ENCODE measurements at regions not wholly inside any gene's neighbourhood (a gene's known extent, or its start where the extent isn't known, plus 50 kb on each side); places are given as distances from the start of the nearest gene placed in this dataset.
"Not testable (repeated sequence)": the region's sequence is repeated elsewhere in the genome, so short reads cannot be mapped to it uniquely, and the experiment has no call there.

GRCh38 chr2:17208511-17208910 lies 309.7 kb downstream of the RAD51AP2 start:
- no peaks in the 10 kb centered on the region for H3K36me3 Mint-ChIP-seq
- H3K27ac ChIP-seq (ENCODE audit: low read depth, low read length), result no peak overlapping the region
- H3K4me3 ChIP-seq (ENCODE audit: low read length), result no peak overlapping the region
- H3K36me3 ChIP-seq (ENCODE audit: control insufficient read depth in 2 of 3, insufficient read depth in 3 of 3, low read length in 3 of 3), result no peaks in the 10 kb centered on the region
- ChIA-PET CTCF (no interaction called here), POLR2A (no interaction called here)
- H3K4me1 Mint-ChIP-seq, result no peaks in the 10 kb centered on the region
- H3K27me3 ChIP-seq (ENCODE audit: control insufficient read depth in 2 of 2, insufficient read depth in 2 of 2, low read length in 2 of 2), result no peaks in the 10 kb centered on the region
- DNase-seq, result no peak
- ATAC-seq, result no peak
- no peak overlapping the region for H3K27ac Mint-ChIP-seq
- H3K27me3 Mint-ChIP-seq, result no peaks in the 10 kb centered on the region
- peaks cover 0 to 18% (median 4%) of the 10 kb centered on the region in 11 donors for H3K9me3 Mint-ChIP-seq
- intact Hi-C loops (cut with micrococcal nuclease), result no loop called here
- no peaks in the 10 kb centered on the region for H3K4me1 ChIP-seq (ENCODE audit: control insufficient read depth in 2 of 2, insufficient read depth in 2 of 2, low read length in 2 of 2)
- H3K9me3 ChIP-seq (ENCODE audit: control insufficient read depth in 2 of 3, low read length in 3 of 3), result no peaks in the 10 kb centered on the region
- H3K4me3 Mint-ChIP-seq, result no peak overlapping the region

GRCh38 chr2:17206771-17207170 lies 311.5 kb downstream of the RAD51AP2 start:
- no peaks in the 10 kb centered on the region for H3K4me1 ChIP-seq (ENCODE audit: control insufficient read depth in 2 of 2, insufficient read depth in 2 of 2, low read length in 2 of 2)
- no peaks in the 10 kb centered on the region for H3K27me3 Mint-ChIP-seq
- no peaks in the 10 kb centered on the region for H3K36me3 Mint-ChIP-seq
- H3K36me3 ChIP-seq (ENCODE audit: control insufficient read depth in 2 of 3, insufficient read depth in 3 of 3, low read length in 3 of 3), result no peaks in the 10 kb centered on the region
- ATAC-seq, result no peak
- no peak for DNase-seq
- intact Hi-C loops (cut with micrococcal nuclease), result no loop called here
- ChIA-PET CTCF (no interaction called here), POLR2A (no interaction called here)
- no peaks in the 10 kb centered on the region for H3K27me3 ChIP-seq (ENCODE audit: control insufficient read depth in 2 of 2, insufficient read depth in 2 of 2, low read length in 2 of 2)
- H3K4me1 Mint-ChIP-seq, result no peaks in the 10 kb centered on the region
- H3K4me3 ChIP-seq (ENCODE audit: low read length), result no peak overlapping the region
- H3K27ac ChIP-seq (ENCODE audit: low read depth, low read length), result no peak overlapping the region
- H3K9me3 Mint-ChIP-seq, result peaks cover 0 to 18% (median 4%) of the 10 kb centered on the region in 11 donors
- H3K9me3 ChIP-seq (ENCODE audit: control insufficient read depth in 2 of 3, low read length in 3 of 3), result no peaks in the 10 kb centered on the region
- no peak overlapping the region for H3K4me3 Mint-ChIP-seq
- H3K27ac Mint-ChIP-seq, result no peak overlapping the region

DNA sequence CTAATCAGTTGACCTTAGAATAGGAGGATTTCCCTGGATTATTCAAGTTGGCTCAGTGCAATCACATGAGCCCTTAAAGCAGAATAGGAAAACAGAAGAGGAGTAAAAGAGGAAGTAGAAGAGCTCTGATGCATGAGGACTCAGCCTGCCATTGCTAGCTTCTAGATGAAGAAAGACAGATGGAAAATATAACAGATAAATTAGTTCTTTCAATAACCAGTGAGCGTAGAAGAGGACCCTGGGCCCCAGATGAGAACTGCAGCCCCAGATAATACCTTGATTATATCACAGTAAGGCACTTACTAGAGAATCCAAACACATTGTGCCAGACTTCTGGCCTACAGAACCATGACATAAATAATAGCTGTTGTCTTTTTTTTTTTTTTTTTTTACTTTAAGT lies 314.0 kb downstream of the RAD51AP2 start:
- H3K36me3 ChIP-seq (ENCODE audit: control insufficient read depth in 2 of 3, insufficient read depth in 3 of 3, low read length in 3 of 3); H3K27ac ChIP-seq (ENCODE audit: low read depth, low read length); CTCF ChIA-PET; DNase-seq; ATAC-seq; intact Hi-C loops (cut with micrococcal nuclease); H3K27ac Mint-ChIP-seq; H3K4me1 ChIP-seq (ENCODE audit: control insufficient read depth in 2 of 2, insufficient read depth in 2 of 2, low read length in 2 of 2); H3K9me3 ChIP-seq (ENCODE audit: control insufficient read depth in 2 of 3, low read length in 3 of 3); H3K4me3 ChIP-seq (ENCODE audit: low read length); H3K36me3 Mint-ChIP-seq; H3K4me1 Mint-ChIP-seq; H3K27me3 Mint-ChIP-seq; H3K4me3 Mint-ChIP-seq; H3K27me3 ChIP-seq (ENCODE audit: control insufficient read depth in 2 of 2, insufficient read depth in 2 of 2, low read length in 2 of 2): not testable (repeated sequence)
- H3K9me3 Mint-ChIP-seq, result peaks cover 0 to 13% (median 4%) of the 10 kb centered on the region in 11 donors
- POLR2A ChIA-PET, result interaction anchor here (0.6 kb wide), 1 partner anchor 38 kb away, joined by 3 read pairs; no protein-coding TSS in a partner anchor

DNA sequence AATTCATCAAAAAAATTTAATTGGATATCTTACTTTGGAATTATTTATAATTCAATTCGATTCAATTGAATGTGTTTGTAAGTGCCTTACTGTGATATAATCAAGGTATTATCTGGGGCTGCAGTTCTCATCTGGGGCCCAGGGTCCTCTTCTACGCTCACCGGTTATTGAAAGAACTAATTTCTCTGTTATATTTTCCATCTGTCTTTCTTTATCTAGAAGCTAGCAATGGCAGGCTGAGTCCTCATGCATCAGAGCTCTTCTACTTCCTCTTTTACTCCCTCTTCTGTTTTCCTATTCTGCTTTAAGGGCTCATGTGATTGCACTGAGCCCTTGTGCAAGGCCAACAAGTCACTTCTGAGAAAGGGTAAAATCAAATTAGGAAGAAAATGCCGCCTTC lies 315.6 kb downstream of the RAD51AP2 start:
- H3K36me3 Mint-ChIP-seq; H3K27me3 Mint-ChIP-seq; H3K4me3 ChIP-seq (ENCODE audit: low read length); H3K9me3 Mint-ChIP-seq; H3K27ac Mint-ChIP-seq; DNase-seq; CTCF ChIA-PET; H3K4me3 Mint-ChIP-seq; H3K9me3 ChIP-seq (ENCODE audit: control insufficient read depth in 2 of 3, low read length in 3 of 3); ATAC-seq; POLR2A ChIA-PET; intact Hi-C loops (cut with micrococcal nuclease); H3K4me1 ChIP-seq (ENCODE audit: control insufficient read depth in 2 of 2, insufficient read depth in 2 of 2, low read length in 2 of 2); H3K4me1 Mint-ChIP-seq; H3K27ac ChIP-seq (ENCODE audit: low read depth, low read length); H3K27me3 ChIP-seq (ENCODE audit: control insufficient read depth in 2 of 2, insufficient read depth in 2 of 2, low read length in 2 of 2); H3K36me3 ChIP-seq (ENCODE audit: control insufficient read depth in 2 of 3, insufficient read depth in 3 of 3, low read length in 3 of 3): not testable (repeated sequence)

DNA sequence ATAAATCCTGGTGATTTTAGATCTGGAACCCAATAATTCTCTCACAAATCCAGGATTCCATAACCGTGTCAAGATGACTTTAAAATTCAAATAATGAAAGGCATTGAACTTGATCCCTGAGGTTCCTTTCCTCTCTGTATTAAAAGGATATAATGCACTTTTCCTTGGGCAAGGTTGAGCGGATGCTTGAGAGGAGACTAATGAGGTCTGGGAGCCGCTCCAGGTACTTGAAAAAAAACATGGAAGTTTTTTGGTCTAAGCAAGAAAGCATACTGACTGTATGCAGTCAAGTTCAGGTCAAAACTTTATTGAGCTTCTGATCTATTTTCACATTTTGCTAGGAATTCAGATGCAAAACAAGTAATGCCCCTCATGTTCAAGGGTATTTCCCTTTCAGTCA lies 318.5 kb downstream of the RAD51AP2 start:
- intact Hi-C loops (cut with micrococcal nuclease), result no loop called here
- no peaks in the 10 kb centered on the region for H3K27me3 ChIP-seq (ENCODE audit: control insufficient read depth in 2 of 2, insufficient read depth in 2 of 2, low read length in 2 of 2)
- no peaks in the 10 kb centered on the region for H3K4me1 Mint-ChIP-seq
- no peak for ATAC-seq
- POLR2A ChIA-PET, result no interaction called here
- no peaks in the 10 kb centered on the region for H3K9me3 ChIP-seq (ENCODE audit: control insufficient read depth in 2 of 3, low read length in 3 of 3)
- CTCF ChIA-PET, result no interaction called here
- H3K36me3 Mint-ChIP-seq, result no peaks in the 10 kb centered on the region
- H3K27me3 Mint-ChIP-seq, result no peaks in the 10 kb centered on the region
- H3K9me3 Mint-ChIP-seq, result peaks cover 0 to 8% (median 4%) of the 10 kb centered on the region in 11 donors
- no peak overlapping the region for H3K27ac Mint-ChIP-seq
- H3K36me3 ChIP-seq (ENCODE audit: control insufficient read depth in 2 of 3, insufficient read depth in 3 of 3, low read length in 3 of 3), result no peaks in the 10 kb centered on the region
- no peak overlapping the region for H3K27ac ChIP-seq (ENCODE audit: low read depth, low read length)
- H3K4me3 ChIP-seq (ENCODE audit: low read length), result no peak overlapping the region
- no peak for DNase-seq
- no peak overlapping the region for H3K4me3 Mint-ChIP-seq
- H3K4me1 ChIP-seq (ENCODE audit: control insufficient read depth in 2 of 2, insufficient read depth in 2 of 2, low read length in 2 of 2), result no peaks in the 10 kb centered on the region

DNA sequence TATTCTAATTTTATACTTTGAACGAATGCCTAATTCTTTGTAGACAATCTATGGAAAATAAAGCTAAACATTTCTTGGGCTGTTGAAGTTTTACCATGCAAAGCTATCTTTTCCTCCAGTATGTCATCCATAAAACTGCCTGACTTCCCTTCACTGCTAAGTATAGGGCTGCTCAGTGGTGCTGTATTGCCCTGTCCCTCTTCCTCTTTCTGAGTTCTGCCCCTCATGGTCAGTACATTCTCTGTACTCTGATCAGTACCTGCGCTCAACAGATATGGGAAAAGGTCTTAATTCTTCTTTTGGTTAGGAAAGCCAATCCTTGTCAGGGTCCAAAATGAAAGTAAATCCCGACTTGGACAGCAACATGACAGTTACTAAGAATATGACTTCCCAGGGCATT lies 321.9 kb downstream of the RAD51AP2 start:
- intact Hi-C loops (cut with micrococcal nuclease), result no loop called here
- Mint-ChIP-seq H3K27me3 (no peaks in the 10 kb centered on the region), H3K4me1 (no peaks in the 10 kb centered on the region), H3K9me3 (peaks cover 0 to 9% (median 2%) of the 10 kb centered on the region in 11 donors), H3K36me3 (no peaks in the 10 kb centered on the region), H3K27ac (no peak overlapping the region), H3K4me3 (no peak overlapping the region)
- ChIA-PET CTCF (interaction anchor here (0.5 kb wide), 1 partner anchor 39 kb away, joined by 3 read pairs; no protein-coding TSS in a partner anchor), POLR2A (no interaction called here)
- H3K4me1 ChIP-seq (ENCODE audit: control insufficient read depth in 2 of 2, insufficient read depth in 2 of 2, low read length in 2 of 2), result no peaks in the 10 kb centered on the region
- H3K27me3 ChIP-seq (ENCODE audit: control insufficient read depth in 2 of 2, insufficient read depth in 2 of 2, low read length in 2 of 2), result no peaks in the 10 kb centered on the region
- no peak overlapping the region for H3K27ac ChIP-seq (ENCODE audit: low read depth, low read length)
- H3K4me3 ChIP-seq (ENCODE audit: low read length), result no peak overlapping the region
- H3K36me3 ChIP-seq (ENCODE audit: control insufficient read depth in 2 of 3, insufficient read depth in 3 of 3, low read length in 3 of 3), result no peaks in the 10 kb centered on the region
- no peak for ATAC-seq
- H3K9me3 ChIP-seq (ENCODE audit: control insufficient read depth in 2 of 3, low read length in 3 of 3), result no peaks in the 10 kb centered on the region
- DNase-seq, result no peak

DNA sequence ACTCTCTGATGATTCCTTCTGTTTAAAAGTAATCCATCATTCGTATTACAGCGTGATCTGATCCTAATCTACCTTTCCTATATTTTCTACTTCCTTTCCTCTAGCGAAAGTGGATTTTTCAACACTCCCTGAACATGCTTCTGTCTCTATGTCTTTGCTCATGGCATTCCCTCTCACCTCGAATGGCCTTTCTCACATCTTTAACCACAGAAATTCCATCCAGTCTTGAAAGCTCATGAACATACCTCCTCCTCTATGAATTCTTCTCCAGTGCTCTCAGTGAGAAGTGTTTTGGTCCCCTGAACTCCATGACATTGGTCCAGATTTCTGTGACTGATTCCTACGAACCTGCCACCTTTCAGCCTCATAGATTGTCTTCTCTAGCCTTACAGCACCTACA lies 323.2 kb downstream of the RAD51AP2 start:
- no peak for DNase-seq
- H3K36me3 Mint-ChIP-seq, result no peaks in the 10 kb centered on the region
- ChIA-PET CTCF (no interaction called here), POLR2A (no interaction called here)
- Histone ChIP-seq H3K27ac (ENCODE audit: low read depth, low read length) (no peak overlapping the region), H3K4me1 (ENCODE audit: control insufficient read depth in 2 of 2, insufficient read depth in 2 of 2, low read length in 2 of 2) (no peaks in the 10 kb centered on the region), H3K9me3 (ENCODE audit: control insufficient read depth in 2 of 3, low read length in 3 of 3) (no peaks in the 10 kb centered on the region), H3K36me3 (ENCODE audit: control insufficient read depth in 2 of 3, insufficient read depth in 3 of 3, low read length in 3 of 3) (no peaks in the 10 kb centered on the region), H3K27me3 (ENCODE audit: control insufficient read depth in 2 of 2, insufficient read depth in 2 of 2, low read length in 2 of 2) (no peaks in the 10 kb centered on the region), H3K4me3 (ENCODE audit: low read length) (no peak overlapping the region)
- no peak overlapping the region for H3K4me3 Mint-ChIP-seq
- H3K4me1 Mint-ChIP-seq, result peaks cover 0 to 1% (median 0%) of the 10 kb centered on the region in 7 donors
- intact Hi-C loops (cut with micrococcal nuclease), result no loop called here
- no peaks in the 10 kb centered on the region for H3K27me3 Mint-ChIP-seq
- no peak for ATAC-seq
- H3K9me3 Mint-ChIP-seq, result peaks cover 0 to 15% (median 3%) of the 10 kb centered on the region in 11 donors
- H3K27ac Mint-ChIP-seq, result no peak overlapping the region

Measured in naive thymus-derived CD4-positive, alpha-beta T cell (primary cell).